HepG2 (cell line): ENCODE measurements at regions not wholly inside any gene's neighbourhood (a gene's known extent, or its start where the extent isn't known, plus 50 kb on each side); places are given as distances from the start of the nearest gene placed in this dataset.

ENCODE experiments used
- ATAC-seq: fragments of 200-7000 bp; cut with Tn5 transposase; 3 replicates; pipeline ENCODE4 v1.9.1; 2020; ENCODE audit warnings: mild to moderate bottlenecking, moderate library complexity
- BruUV-seq: library from RNA; stranded (reverse); fragments of 400-500 nt; replicated peaks from 2 replicates; lab custom pipeline; 2021; lab: Mats Ljungman, UMichigan
- CTCF ChIA-PET: fragments of 300-600 bp; formaldehyde crosslinking; extraction: SDS; loops from one replicate; lab custom pipeline; 2021; ENCODE audit warnings: low total read pairs, inconsistent platforms, low intra/inter-chr PET ratio; lab: Yijun Ruan, JAX
- POLR2A ChIA-PET: fragments of 350-600 bp; sonication (Branson Sonifier 250); formaldehyde crosslinking; loops from one replicate; lab custom pipeline; 2020; ENCODE audit warnings: antibody characterized with exemption, inconsistent platforms; lab: Yijun Ruan, JAX
- DNase-seq: peaks from one replicate; pipeline ENCODE4 v3.0.0-alpha.2; 2015; ENCODE audit warnings: low spot score
- FAIRE-seq: peaks from 3 replicates; lab custom pipeline; 2011; peaks lifted over from hg19 to GRCh38; lab: Jason Lieb, UNC
- H2AFZ ChIP-seq: one replicate; pipeline ENCODE4 v1.6.1; 2011; ENCODE audit warnings: low read length, inconsistent platforms
- H3K27ac ChIP-seq: fragments of 300-600 bp; 3 replicates; pipeline ENCODE4 v1.8.0; 2011; ENCODE audit warnings: mixed run types, mild to moderate bottlenecking, mixed read lengths, low read length, inconsistent platforms; ENCODE audit not compliant: insufficient read depth; ENCODE audit errors: extremely low read length
- H3K27me3 ChIP-seq, 2 experiments: fragments of 200-600 bp in 1 of 2; 2 replicates in 1 of 2; 3 replicates in 1 of 2; pipeline versions ENCODE4 v1.6.0 to v1.8.0; 2011; ENCODE audit warnings: low read length in 2 of 2, mild to moderate bottlenecking in 2 of 2, moderate library complexity in 2 of 2, inconsistent platforms in 1 of 2; ENCODE audit not compliant: insufficient read depth in 2 of 2, control insufficient read depth in 1 of 2
- H3K36me3 ChIP-seq, 2 experiments: fragments of 200-600 bp in 1 of 2; replicated peaks in 1 of 2; 2 replicates in 1 of 2; 3 replicates in 1 of 2; pipeline versions ENCODE4 v1.5.1 to v1.8.0; 2011; ENCODE audit warnings: low read length in 2 of 2, inconsistent platforms in 1 of 2; ENCODE audit not compliant: insufficient read depth in 2 of 2, control insufficient read depth in 1 of 2
- H3K4me1 ChIP-seq: 2 replicates; pipeline ENCODE4 v1.5.1; 2012; ENCODE audit warnings: low read length, inconsistent platforms; ENCODE audit not compliant: insufficient read depth
- H3K4me2 ChIP-seq: 2 replicates; pipeline ENCODE4 v1.6.0; 2011; ENCODE audit warnings: low read depth, low read length, inconsistent platforms
- H3K4me3 ChIP-seq, 3 experiments: fragments of 200-600 bp in 1 of 3; sonication (generic), shearing (Covaris generic) in 1 of 3; replicated peaks in 1 of 3; 2 replicates each; pipeline ENCODE4 v1.5.1; 2011 to 2016; ENCODE audit warnings: low read length in 3 of 3, inconsistent platforms in 2 of 3, low read depth in 2 of 3, mild to moderate bottlenecking in 2 of 3, control low read depth in 1 of 3, mixed read lengths in 1 of 3; ENCODE audit not compliant: insufficient read depth in 1 of 3
- H3K79me2 ChIP-seq: one replicate; pipeline ENCODE4 v1.6.1; 2011; ENCODE audit warnings: low read length, inconsistent platforms; ENCODE audit not compliant: insufficient read depth
- H3K9ac ChIP-seq: 2 replicates; pipeline ENCODE4 v1.6.0; 2011; ENCODE audit warnings: mild to moderate bottlenecking, low read depth, low read length, inconsistent platforms; ENCODE audit not compliant: insufficient read depth
- H3K9me3 ChIP-seq: 2 replicates; pipeline ENCODE4 v1.5.1; 2012; ENCODE audit warnings: mild to moderate bottlenecking, low read length
- H4K20me1 ChIP-seq: 2 replicates; pipeline ENCODE4 v1.6.0; 2011; ENCODE audit warnings: inconsistent platforms, mild to moderate bottlenecking, low read length, moderate library complexity; ENCODE audit not compliant: insufficient read depth
- CENPT ChIP-seq: sonication (generic); formaldehyde crosslinking; IDR thresholded peaks from 2 replicates; pipeline ENCODE4 v1.8.0; 2022; ENCODE audit warnings: low read depth, mild to moderate bottlenecking, moderate library complexity, missing genetic modification reagents
- ZNF124 ChIP-seq: sonication (generic); formaldehyde crosslinking; IDR thresholded peaks from 2 replicates; pipeline ENCODE4 v1.4.0; 2020; ENCODE audit warnings: missing genetic modification reagents
- ZNF660 ChIP-seq: sonication (generic); formaldehyde crosslinking; IDR thresholded peaks from 2 replicates; pipeline ENCODE4 v1.5.1; 2020; ENCODE audit warnings: mild to moderate bottlenecking, low read depth, missing genetic modification reagents, borderline replicate concordance
- WGBS: methylation state at CpG from one replicate; pipeline ENCODE4 v1.1.6; 2017; ENCODE audit warnings: low lambda C conversion rate; 5-methylcytosine and 5-hydroxymethylcytosine counted together
- in situ Hi-C: cut with HindIII; loops from 2 replicates; pipeline ENCODE4 v1.10.0; 2017; ENCODE audit warnings: low pct_unique_long_range_greater_than_20kb; ENCODE audit not compliant: extremely low pct_ligation_motif_present
- intact Hi-C: fragments of 100-400 bp; cut with micrococcal nuclease; formaldehyde crosslinking; loops from one replicate; pipeline ENCODE4 v1.10.0; 2022; ENCODE audit not compliant: unreplicated experiment

GRCh38 chr2:175398848-175399247, 217.3 kb upstream of the ATP5MC3 start:
- Histone ChIP-seq H3K4me1 (no peaks in the 10 kb centered on the region), H3K27me3 (peaks cover 0 to 14% of the 10 kb centered on the region in 2 experiments; a peak in 2 of 5 replicates), H3K27ac (no peak overlapping the region), H2AFZ (no peak overlapping the region), H4K20me1 (no peaks in the 10 kb centered on the region), H3K4me2 (no peak overlapping the region), H3K36me3 (no peaks in the 10 kb centered on the region), H3K79me2 (no peaks in the 10 kb centered on the region), H3K4me3 (no peak overlapping the region), H3K9me3 (no peaks in the 10 kb centered on the region), H3K9ac (no peak overlapping the region)
- TF ChIP-seq CENPT (CRISPR knock-in tag) (no peak), ZNF124 (CRISPR knock-in tag) (no peak)
- no peak for ATAC-seq
- 13% methylated on average over 6 of the region's 6 CpGs for WGBS
- ChIA-PET CTCF (no interaction called here), POLR2A (no interaction called here)
- in situ Hi-C loops (no loop called here), intact Hi-C loops (no loop called here)
- BruUV-seq: no TSS peak
- DNase-seq: no peak
- FAIRE-seq: no peak

GRCh38 chr2:175396696-175397095, 215.2 kb upstream of the ATP5MC3 start:
- no peaks in the 10 kb centered on the region for H3K9me3 ChIP-seq
- no peaks in the 10 kb centered on the region for H3K79me2 ChIP-seq
- no peak for FAIRE-seq
- DNase-seq: no peak
- H3K36me3 ChIP-seq: no peaks in the 10 kb centered on the region
- ChIA-PET POLR2A (no interaction called here), CTCF (no interaction called here)
- peaks cover 0 to 14% of the 10 kb centered on the region in 2 experiments; a peak in 2 of 5 replicates for H3K27me3 ChIP-seq
- no peak overlapping the region for H3K9ac ChIP-seq
- H3K4me1 ChIP-seq: no peaks in the 10 kb centered on the region
- BruUV-seq: no TSS peak
- no peak overlapping the region for H2AFZ ChIP-seq
- TF ChIP-seq ZNF660: no peak
- intact Hi-C loops: no loop called here
- in situ Hi-C loops: no loop called here
- H3K27ac ChIP-seq: no peak overlapping the region
- no peak overlapping the region for H3K4me3 ChIP-seq
- no peak for ATAC-seq
- no peak overlapping the region for H3K4me2 ChIP-seq
- H4K20me1 ChIP-seq: no peaks in the 10 kb centered on the region
